ENCODE measurements at regions not wholly inside any gene's neighbourhood (a gene's known extent, or its start where the extent isn't known, plus 50 kb on each side); places are given as distances from the start of the nearest gene placed in this dataset.
A peak's percentile ranks its signal among the peaks of the same experiment; 100 is the strongest.
"Not testable (repeated sequence)": the region's sequence is repeated elsewhere in the genome, so short reads cannot be mapped to it uniquely, and the experiment has no call there.

DNA sequence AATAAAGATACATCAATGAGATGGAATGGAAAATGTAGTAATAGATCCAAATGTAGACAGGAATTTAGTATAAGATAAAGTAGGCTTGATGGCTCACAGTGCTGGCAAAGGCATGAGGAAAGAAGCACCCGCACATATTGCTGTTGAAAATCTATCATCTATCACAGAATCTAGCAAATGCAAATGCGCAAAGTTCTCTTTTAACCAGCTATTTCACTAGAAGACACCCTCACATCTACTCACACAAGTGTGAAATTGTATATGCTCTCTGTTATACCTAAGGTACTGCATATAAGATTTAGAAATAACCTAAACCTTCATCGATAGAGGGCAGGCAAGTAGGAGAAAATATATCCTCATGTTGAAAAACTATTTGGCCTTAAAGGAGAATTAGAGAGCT lies 756.7 kb upstream of the SEMA6D start:
- Histone ChIP-seq H3K9me3 (ENCODE audit: control insufficient read depth, low read length) (peaks cover 13% of the 10 kb centered on the region), H3K27ac (ENCODE audit: low read length, poor library complexity, severe bottlenecking) (no peak overlapping the region), H2BK12ac (ENCODE audit: low read length in 2 of 2) (no peak overlapping the region), H2AFZ (ENCODE audit: low read depth, low read length) (no peak overlapping the region), H3K18ac (ENCODE audit: low read depth in 1 of 2, low read length in 2 of 2) (no peak overlapping the region), H3K4me2 (ENCODE audit: low read length, poor library complexity, severe bottlenecking) (no peak overlapping the region), H3K23ac (ENCODE audit: low read length in 2 of 2) (no peak overlapping the region), H2AK5ac (ENCODE audit: low read length, severe bottlenecking) (no peak overlapping the region), H3K27me3 (ENCODE audit: control insufficient read depth in 1 of 2, insufficient read depth in 1 of 2, low read length in 2 of 2) (no peaks in the 10 kb centered on the region), H3K4ac (ENCODE audit: low read depth in 1 of 2, low read length in 2 of 2) (no peak overlapping the region), H2BK15ac (ENCODE audit: low read depth, poor library complexity, severe bottlenecking) (no peak overlapping the region), H2BK5ac (ENCODE audit: low read depth, low read length, poor library complexity, severe bottlenecking) (no peak overlapping the region), H3K79me1 (replicated peaks; ENCODE audit: low read length, poor library complexity, severe bottlenecking) (no peaks in the 10 kb centered on the region), H3K4me3 (ENCODE audit: insufficient read depth in 1 of 2, low read depth in 1 of 2, low read length in 2 of 2) (no peak overlapping the region), H4K91ac (ENCODE audit: low read length) (no peak overlapping the region), H3K36me3 (ENCODE audit: control insufficient read depth in 1 of 2, insufficient read depth in 2 of 2, low read depth in 1 of 2, low read length in 2 of 2) (no peaks in the 10 kb centered on the region), H4K8ac (ENCODE audit: low read length) (no peak overlapping the region), H2BK120ac (ENCODE audit: low read depth, low read length) (no peak overlapping the region), H3K4me1 (ENCODE audit: control insufficient read depth, insufficient read depth, low read depth, low read length) (no peaks in the 10 kb centered on the region), H3K14ac (ENCODE audit: low read length in 2 of 2) (no peak overlapping the region), H3K9ac (ENCODE audit: low read length) (no peak overlapping the region)
- WGBS: 100% methylated on average over 1 of the region's 3 CpGs
- no peak for DNase-seq

DNA sequence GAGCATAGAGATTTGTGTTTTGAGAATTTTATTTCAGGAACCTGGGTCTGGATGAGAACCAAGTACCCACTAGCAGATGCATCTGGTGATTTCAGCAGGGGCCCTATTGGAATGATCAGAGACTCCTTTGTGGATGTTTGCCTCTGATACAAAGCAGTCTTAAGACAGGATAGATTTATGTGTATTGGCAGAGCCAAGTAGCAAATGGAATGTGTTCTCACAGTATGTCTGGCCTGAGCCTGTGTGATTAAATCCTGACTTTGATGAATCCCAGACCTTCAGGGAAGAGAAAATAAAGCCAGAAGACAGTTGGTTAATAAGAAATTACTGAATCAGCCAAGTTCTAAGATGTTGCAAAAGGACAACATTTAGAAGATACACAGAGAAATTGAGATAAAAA lies 755.5 kb upstream of the SEMA6D start:
- Histone ChIP-seq H3K4me3 (ENCODE audit: insufficient read depth in 1 of 2, low read depth in 1 of 2, low read length in 2 of 2) (no peak overlapping the region), H3K14ac (ENCODE audit: low read length in 2 of 2) (no peak overlapping the region), H4K8ac (ENCODE audit: low read length) (no peak overlapping the region), H2BK12ac (ENCODE audit: low read length in 2 of 2) (no peak overlapping the region), H3K23ac (ENCODE audit: low read length in 2 of 2) (no peak overlapping the region), H3K9ac (ENCODE audit: low read length) (no peak overlapping the region), H2AK5ac (ENCODE audit: low read length, severe bottlenecking) (no peak overlapping the region), H3K18ac (ENCODE audit: low read depth in 1 of 2, low read length in 2 of 2) (no peak overlapping the region), H3K4me1 (ENCODE audit: control insufficient read depth, insufficient read depth, low read depth, low read length) (no peaks in the 10 kb centered on the region), H3K36me3 (ENCODE audit: control insufficient read depth in 1 of 2, insufficient read depth in 2 of 2, low read depth in 1 of 2, low read length in 2 of 2) (no peaks in the 10 kb centered on the region), H4K91ac (ENCODE audit: low read length) (no peak overlapping the region), H2BK15ac (ENCODE audit: low read depth, poor library complexity, severe bottlenecking) (no peak overlapping the region), H3K4me2 (ENCODE audit: low read length, poor library complexity, severe bottlenecking) (no peak overlapping the region), H3K27me3 (ENCODE audit: control insufficient read depth in 1 of 2, insufficient read depth in 1 of 2, low read length in 2 of 2) (no peaks in the 10 kb centered on the region), H3K4ac (ENCODE audit: low read depth in 1 of 2, low read length in 2 of 2) (no peak overlapping the region), H3K79me1 (replicated peaks; ENCODE audit: low read length, poor library complexity, severe bottlenecking) (no peaks in the 10 kb centered on the region), H3K9me3 (ENCODE audit: control insufficient read depth, low read length) (peaks cover 13% of the 10 kb centered on the region), H2BK120ac (ENCODE audit: low read depth, low read length) (no peak overlapping the region), H2AFZ (ENCODE audit: low read depth, low read length) (no peak overlapping the region), H2BK5ac (ENCODE audit: low read depth, low read length, poor library complexity, severe bottlenecking) (no peak overlapping the region), H3K27ac (ENCODE audit: low read length, poor library complexity, severe bottlenecking) (no peak overlapping the region)
- peak; percentile 72 for DNase-seq

DNA sequence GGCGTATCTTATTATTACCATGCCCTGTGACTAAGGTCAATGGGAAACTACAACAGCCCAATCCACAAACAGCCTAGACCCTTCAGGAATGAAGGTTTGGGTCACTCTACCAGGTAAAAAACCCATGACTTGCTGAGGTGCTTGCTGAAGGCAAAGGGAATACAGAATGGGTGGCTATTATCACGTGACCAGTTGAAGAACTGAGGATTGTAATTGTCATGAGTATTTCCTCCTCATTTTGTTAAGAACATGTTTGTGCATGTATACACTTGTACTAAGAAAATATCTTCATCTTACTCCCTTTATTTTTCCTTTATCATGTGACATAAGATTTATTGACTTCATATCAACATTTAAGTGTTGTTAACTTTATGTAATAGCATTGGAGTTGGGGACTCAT lies 729.2 kb upstream of the SEMA6D start:
- DNase-seq; H2AFZ ChIP-seq (ENCODE audit: low read depth, low read length); H3K18ac ChIP-seq (ENCODE audit: low read depth in 1 of 2, low read length in 2 of 2); H2BK5ac ChIP-seq (ENCODE audit: low read depth, low read length, poor library complexity, severe bottlenecking); H3K23ac ChIP-seq (ENCODE audit: low read length in 2 of 2); H2AK5ac ChIP-seq (ENCODE audit: low read length, severe bottlenecking); H3K4me2 ChIP-seq (ENCODE audit: low read length, poor library complexity, severe bottlenecking); H3K14ac ChIP-seq (ENCODE audit: low read length in 2 of 2); H2BK12ac ChIP-seq (ENCODE audit: low read length in 2 of 2); H3K4ac ChIP-seq (ENCODE audit: low read depth in 1 of 2, low read length in 2 of 2); H3K9ac ChIP-seq (ENCODE audit: low read length); H3K4me3 ChIP-seq (ENCODE audit: insufficient read depth in 1 of 2, low read depth in 1 of 2, low read length in 2 of 2); H3K36me3 ChIP-seq (ENCODE audit: control insufficient read depth in 1 of 2, insufficient read depth in 2 of 2, low read depth in 1 of 2, low read length in 2 of 2); H3K27me3 ChIP-seq (ENCODE audit: control insufficient read depth in 1 of 2, insufficient read depth in 1 of 2, low read length in 2 of 2); H2BK15ac ChIP-seq (ENCODE audit: low read depth, poor library complexity, severe bottlenecking); H3K4me1 ChIP-seq (ENCODE audit: control insufficient read depth, insufficient read depth, low read depth, low read length); H3K79me1 ChIP-seq (replicated peaks; ENCODE audit: low read length, poor library complexity, severe bottlenecking); H2BK120ac ChIP-seq (ENCODE audit: low read depth, low read length); H3K27ac ChIP-seq (ENCODE audit: low read length, poor library complexity, severe bottlenecking); H4K8ac ChIP-seq (ENCODE audit: low read length); H4K91ac ChIP-seq (ENCODE audit: low read length): not testable (repeated sequence)
- H3K9me3 ChIP-seq (ENCODE audit: control insufficient read depth, low read length): peaks cover 42% of the 10 kb centered on the region
- 100% methylated on average over 1 of the region's 2 CpGs for WGBS

DNA sequence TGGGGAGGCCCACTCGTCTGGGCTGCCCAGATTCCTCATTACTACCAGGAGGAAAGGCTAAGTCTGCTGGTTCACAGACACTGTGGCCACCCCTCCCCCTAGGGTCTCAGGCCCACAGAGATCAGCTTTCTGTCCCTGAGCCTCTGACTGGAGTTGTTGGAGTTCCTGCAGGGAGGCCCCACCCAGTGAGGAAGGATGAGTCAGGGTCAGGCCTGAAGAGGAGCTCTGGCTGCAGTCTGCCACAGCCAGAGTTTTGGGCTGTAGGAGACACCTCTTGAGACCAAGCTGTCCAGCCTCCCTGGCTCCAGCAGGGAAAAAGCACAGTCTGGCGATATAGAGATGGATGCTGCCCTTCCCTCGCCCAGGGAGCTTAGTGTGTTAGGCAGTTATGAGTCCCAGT lies 720.9 kb upstream of the SEMA6D start:
- H3K36me3 ChIP-seq (ENCODE audit: control insufficient read depth in 1 of 2, insufficient read depth in 2 of 2, low read depth in 1 of 2, low read length in 2 of 2): no peaks in the 10 kb centered on the region
- peaks cover 6% of the 10 kb centered on the region for H3K9me3 ChIP-seq (ENCODE audit: control insufficient read depth, low read length)
- no peak overlapping the region for H2AK5ac ChIP-seq (ENCODE audit: low read length, severe bottlenecking)
- H4K91ac ChIP-seq (ENCODE audit: low read length): no peak overlapping the region
- H3K27ac ChIP-seq (ENCODE audit: low read length, poor library complexity, severe bottlenecking): no peak overlapping the region
- no peak overlapping the region for H3K23ac ChIP-seq (ENCODE audit: low read length in 2 of 2)
- H2AFZ ChIP-seq (ENCODE audit: low read depth, low read length): no peak overlapping the region
- peak; percentile 2 for DNase-seq
- H2BK12ac ChIP-seq (ENCODE audit: low read length in 2 of 2): no peak overlapping the region
- H3K27me3 ChIP-seq (ENCODE audit: control insufficient read depth in 1 of 2, insufficient read depth in 1 of 2, low read length in 2 of 2): no peaks in the 10 kb centered on the region
- H3K79me1 ChIP-seq (replicated peaks; ENCODE audit: low read length, poor library complexity, severe bottlenecking): no peaks in the 10 kb centered on the region
- H3K9ac ChIP-seq (ENCODE audit: low read length): no peak overlapping the region
- H3K4me3 ChIP-seq (ENCODE audit: insufficient read depth in 1 of 2, low read depth in 1 of 2, low read length in 2 of 2): no peak overlapping the region
- H3K14ac ChIP-seq (ENCODE audit: low read length in 2 of 2): no peak overlapping the region
- H3K4me2 ChIP-seq (ENCODE audit: low read length, poor library complexity, severe bottlenecking): no peak overlapping the region
- no peak overlapping the region for H2BK120ac ChIP-seq (ENCODE audit: low read depth, low read length)
- WGBS: 88% methylated on average over 3 of the region's 3 CpGs
- H2BK15ac ChIP-seq (ENCODE audit: low read depth, poor library complexity, severe bottlenecking): no peak overlapping the region
- no peak overlapping the region for H3K18ac ChIP-seq (ENCODE audit: low read depth in 1 of 2, low read length in 2 of 2)
- no peaks in the 10 kb centered on the region for H3K4me1 ChIP-seq (ENCODE audit: control insufficient read depth, insufficient read depth, low read depth, low read length)
- H3K4ac ChIP-seq (ENCODE audit: low read depth in 1 of 2, low read length in 2 of 2): no peak overlapping the region
- H4K8ac ChIP-seq (ENCODE audit: low read length): no peak overlapping the region
- H2BK5ac ChIP-seq (ENCODE audit: low read depth, low read length, poor library complexity, severe bottlenecking): no peak overlapping the region
